HG03139 (cell line): ENCODE measurements at regions not wholly inside any gene's neighbourhood (a gene's known extent, or its start where the extent isn't known, plus 50 kb on each side); places are given as distances from the start of the nearest gene placed in this dataset.
"Not testable (repeated sequence)": the region's sequence is repeated elsewhere in the genome, so short reads cannot be mapped to it uniquely, and the experiment has no call there.

Experiments
- ATAC-seq: cut with Tn5 transposase; IDR thresholded peaks from one replicate; pipeline ENCODE4 v1.9.1; 2021; ENCODE audit not compliant: unreplicated experiment

GRCh38 chr1:213523781-213524398, 463.9 kb upstream of the PROX1 start:
- no peak for ATAC-seq

GRCh38 chr1:213526306-213526705, 461.5 kb upstream of the PROX1 start:
- ATAC-seq = no peak

- no peak for ATAC-seq
Observed at GRCh38 chr1:213530611-213531320, 457.0 kb upstream of the PROX1 start.

- ATAC-seq = no peak
Observed at GRCh38 chr1:213531369-213532310, 456.1 kb upstream of the PROX1 start.

DNA sequence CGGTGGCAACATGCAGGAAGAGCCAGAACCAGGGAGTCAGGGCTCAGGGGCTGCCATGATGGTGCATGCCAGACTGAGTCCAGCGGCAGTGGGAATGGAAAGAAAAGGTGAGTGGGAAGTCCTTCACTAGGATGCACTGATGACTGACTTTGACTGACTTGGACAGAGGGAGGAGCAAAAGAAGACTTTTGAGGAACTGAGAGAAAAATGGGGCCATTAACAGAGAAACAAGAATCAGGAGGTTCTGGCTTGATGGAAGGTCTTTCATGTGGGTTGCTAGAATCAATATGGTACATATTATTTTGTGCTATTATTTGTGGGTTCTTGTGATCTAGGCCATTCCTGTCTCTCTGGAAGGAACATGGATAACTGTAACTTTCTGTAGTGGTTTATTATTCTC, 454.6 kb upstream of the PROX1 start:
- ATAC-seq = no peak

- no peak for ATAC-seq
Observed at GRCh38 chr1:213535679-213536078, 452.1 kb upstream of the PROX1 start.

GRCh38 chr1:213538251-213538650, 449.5 kb upstream of the PROX1 start:
- no peak for ATAC-seq

- no peak for ATAC-seq
Observed at GRCh38 chr1:213539464-213539863, 448.3 kb upstream of the PROX1 start.

DNA sequence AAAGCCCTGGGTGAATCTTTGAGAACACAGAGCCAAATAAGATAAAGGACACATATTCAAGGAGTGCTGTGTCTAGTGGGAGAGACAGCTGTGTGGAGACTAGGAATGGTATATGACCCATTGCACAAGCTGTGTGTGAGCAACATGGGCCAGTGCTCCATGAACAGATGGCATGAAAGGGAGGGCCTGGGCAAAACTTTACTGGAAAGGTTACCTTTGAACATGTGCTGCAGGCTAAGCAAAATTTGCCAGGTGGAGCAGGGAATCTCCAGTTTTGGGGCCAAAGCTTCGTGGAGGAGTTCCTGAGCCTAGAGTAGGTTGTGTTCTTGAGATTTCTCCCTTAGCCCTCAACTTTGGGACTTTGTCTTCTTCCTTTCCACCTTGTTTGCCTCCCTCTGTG, 446.1 kb upstream of the PROX1 start:
- no peak for ATAC-seq

- not testable (repeated sequence) for ATAC-seq
Observed at GRCh38 chr1:213545181-213545580, 442.6 kb upstream of the PROX1 start.

DNA sequence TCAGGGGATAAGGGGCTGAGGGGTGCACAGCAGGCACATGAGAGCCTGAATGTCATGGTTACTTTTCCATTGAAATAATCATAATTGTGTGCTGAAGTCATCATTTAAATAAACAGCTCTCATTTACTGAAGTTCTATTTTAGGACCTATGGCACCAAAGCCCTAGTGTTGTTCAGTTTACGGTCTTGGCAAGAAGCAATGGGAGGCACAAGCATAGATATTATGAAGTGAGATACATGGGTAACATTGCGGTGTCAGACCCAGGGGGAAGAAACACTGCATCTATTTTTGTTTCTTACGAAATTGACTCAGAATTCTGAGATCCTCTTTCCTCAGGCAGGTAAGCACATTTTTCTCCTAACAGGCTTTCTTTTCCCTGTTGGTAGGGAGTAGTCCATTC, 437.8 kb upstream of the PROX1 start:
- no peak for ATAC-seq

DNA sequence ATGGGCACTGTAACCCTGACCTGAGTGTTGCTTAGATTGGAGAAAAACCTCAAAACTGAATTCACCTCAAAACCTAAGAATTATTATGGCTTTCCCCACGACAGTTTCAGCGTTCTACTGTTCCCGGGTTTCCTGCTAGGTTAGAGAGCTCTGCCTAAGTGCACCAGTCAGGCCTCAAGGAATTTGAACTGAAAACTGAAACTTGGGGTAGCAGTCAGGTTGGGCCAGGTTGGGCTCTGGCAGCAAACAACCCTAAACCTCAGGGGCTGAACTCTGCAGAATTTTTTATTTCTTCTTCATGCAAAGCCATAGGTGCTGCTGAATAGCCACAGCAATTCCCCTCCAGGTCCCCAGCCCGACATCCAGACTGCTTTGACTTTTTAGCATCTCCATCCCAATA, 437.0 kb upstream of the PROX1 start:
- no peak for ATAC-seq

DNA sequence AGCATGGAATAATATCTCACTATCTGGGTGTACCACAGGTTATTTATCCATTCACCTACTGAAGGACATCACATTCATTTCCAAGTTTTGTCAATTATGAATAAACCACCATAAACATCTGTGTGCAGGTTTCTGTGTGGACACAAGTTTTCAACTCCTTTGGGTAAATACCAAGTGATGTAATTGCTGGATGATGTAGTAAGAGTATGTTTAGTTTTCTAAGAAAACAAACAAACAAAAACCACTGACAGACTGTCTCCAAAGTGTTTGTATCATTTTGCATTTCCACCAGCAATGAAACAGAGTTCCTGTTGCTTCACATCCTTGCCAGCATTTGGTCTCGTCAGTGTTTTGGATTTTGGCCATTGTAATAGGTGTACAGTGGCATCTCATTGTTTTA, 435.7 kb upstream of the PROX1 start:
- ATAC-seq = no peak

DNA sequence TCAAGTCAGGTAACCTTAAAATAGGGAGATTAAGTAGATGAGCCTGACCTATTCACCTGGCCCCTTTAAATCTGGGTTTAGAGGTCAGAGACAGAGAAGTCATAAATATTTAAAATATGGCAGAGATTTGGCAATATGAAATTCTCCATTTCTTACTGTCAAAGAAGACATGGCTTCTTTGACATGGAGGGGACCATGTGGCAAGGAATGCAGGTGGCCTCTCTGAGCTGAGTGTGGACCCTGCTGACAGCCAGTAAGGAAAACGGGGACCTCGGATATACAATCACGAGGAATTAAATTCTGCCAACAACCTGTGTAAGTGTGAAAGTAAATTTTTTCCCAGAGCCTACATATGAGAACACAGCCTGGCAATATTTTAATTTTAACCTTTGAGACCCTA, 427.5 kb upstream of the PROX1 start:
- no peak for ATAC-seq

- no peak for ATAC-seq
Observed at GRCh38 chr1:213561870-213562269, 425.9 kb upstream of the PROX1 start.

DNA sequence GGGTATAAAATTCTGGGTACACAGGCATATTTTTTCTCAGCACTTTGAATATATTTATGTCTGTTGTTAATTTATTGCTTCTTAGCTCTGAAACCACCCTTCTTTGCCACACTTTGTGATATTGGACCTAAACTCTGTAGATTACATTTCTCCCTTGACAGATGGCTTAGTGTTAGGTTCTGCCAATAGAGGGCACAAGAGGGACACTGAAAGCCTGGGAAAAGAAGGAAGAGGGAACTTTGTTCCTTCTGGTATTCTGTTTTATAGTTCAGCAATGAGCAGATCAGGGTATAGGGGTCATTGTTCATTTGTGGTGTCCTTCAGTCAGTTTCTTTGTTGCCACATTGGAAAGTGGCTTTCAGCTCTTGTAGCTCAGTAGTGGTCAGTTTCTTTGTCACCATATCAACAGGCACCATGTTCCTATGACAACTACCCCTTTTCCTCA, 423.5 kb upstream of the PROX1 start:
- ATAC-seq = no peak

DNA sequence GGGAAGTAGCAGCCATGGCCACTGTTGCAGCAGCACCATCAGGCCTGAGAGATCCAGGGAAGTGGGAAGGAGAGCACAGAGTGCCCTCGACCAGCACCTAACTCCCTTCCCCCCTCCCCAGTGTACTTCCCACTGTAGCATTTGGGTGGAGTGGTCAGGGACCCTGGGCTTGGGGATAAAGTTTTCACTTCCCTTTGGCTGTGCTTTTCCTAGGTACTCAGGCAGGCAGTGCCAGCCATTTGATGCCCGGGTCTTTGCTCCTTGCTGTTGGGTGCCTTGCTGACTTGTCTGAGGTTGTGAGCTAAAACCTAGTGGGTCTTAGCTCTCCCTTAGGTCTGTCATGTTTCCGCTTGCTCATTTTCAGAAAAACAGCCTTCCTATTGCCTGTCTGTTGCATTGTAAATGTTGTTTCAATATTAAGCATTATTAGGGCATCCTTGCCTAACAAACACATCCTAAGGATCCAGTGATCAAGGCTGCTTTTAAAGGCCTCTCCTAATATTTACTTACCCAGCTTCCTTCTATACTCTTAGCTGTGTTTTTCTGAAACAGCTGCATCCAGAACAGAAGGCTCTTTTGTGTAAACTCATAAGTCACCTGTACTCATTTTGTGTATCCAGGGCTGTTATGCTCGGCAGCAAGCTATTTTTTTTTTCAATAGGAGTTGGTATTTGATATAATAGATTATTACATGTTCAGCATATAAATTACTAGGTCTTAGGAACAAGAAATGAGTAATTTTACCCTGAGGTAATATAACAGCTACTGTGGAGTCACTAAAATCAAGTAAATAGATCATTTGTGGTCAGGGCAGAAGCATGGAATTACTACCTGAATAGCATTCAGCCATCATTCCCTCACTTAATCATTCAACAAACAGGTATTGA, 418.6 kb upstream of the PROX1 start:
- no peak for ATAC-seq

- no peak for ATAC-seq
Observed at GRCh38 chr1:213569816-213570150, 418.0 kb upstream of the PROX1 start.

DNA sequence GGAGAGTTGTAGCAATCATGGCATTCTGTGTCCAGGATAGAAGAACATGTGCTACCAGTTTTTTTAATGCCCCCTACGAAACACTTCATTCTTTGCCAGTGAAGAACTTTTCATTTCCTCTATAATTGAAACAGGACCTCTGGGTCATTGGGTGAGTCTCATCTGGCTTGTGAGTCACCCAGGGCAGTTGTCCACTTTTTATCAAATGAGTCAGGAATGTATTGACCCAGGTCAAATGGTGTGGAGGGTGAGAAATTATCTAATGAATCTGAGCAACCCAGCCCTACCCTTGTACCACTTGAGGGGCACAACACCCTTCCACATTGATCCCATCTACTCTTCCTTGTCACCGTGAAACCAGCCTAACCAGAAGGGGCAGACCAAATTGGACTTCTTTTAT, 417.3 kb upstream of the PROX1 start:
- no peak for ATAC-seq

DNA sequence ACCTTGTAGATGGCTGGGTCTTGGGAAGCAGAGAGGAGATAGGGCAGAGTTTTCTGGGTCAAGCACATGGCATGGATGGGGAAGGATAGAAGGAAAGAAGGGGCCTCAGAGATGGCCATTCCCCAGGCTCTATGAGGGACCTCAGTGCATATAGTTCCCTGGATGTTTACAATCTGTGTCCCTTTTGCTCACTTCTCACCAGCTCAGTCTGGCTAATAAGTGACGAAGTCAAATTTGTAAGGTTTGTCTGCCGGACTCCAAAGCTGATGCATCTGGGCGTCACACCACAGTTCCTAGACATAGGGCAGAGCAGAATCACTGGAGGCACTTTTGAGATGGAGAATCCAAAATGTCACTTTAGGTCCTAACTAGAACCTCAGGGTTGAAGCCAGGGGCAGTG, 416.4 kb upstream of the PROX1 start:
- no peak for ATAC-seq

DNA sequence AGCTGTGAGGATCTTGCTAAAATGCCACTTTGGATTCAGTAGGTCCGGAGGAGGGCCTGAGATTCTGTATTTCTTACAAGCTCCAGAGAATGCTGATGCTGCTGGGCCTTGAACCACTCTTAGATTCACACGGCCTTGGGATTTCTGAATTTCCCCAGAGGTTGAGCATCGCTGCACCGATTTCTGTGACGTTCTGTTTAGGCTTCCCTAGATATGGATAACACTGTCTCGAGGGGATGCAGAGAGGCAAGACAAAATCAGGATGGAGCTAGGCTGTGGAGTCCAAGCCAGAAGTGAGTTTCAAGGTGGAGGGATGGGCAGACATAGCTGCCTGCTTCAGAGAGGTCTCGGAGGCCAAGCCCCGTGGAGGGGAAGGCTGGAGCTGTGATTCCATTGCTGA, 415.9 kb upstream of the PROX1 start:
- ATAC-seq = no peak
